Sigmoid colon (tissue), 6 donors: ENCODE measurements at regions not wholly inside any gene's neighbourhood (a gene's known extent, or its start where the extent isn't known, plus 50 kb on each side); places are given as distances from the start of the nearest gene placed in this dataset.
"Not testable (repeated sequence)": the region's sequence is repeated elsewhere in the genome, so short reads cannot be mapped to it uniquely, and the experiment has no call there.

Source experiments
- DNase-seq: peaks from one replicate; pipeline ENCODE4 v3.0.0-alpha.2; 2019
- H3K27ac ChIP-seq, 4 donors: fragments of 200-600 bp; sonication (generic); one replicate each; pipeline ENCODE4 v1.5.1; 2016 to 2019; ENCODE audit warnings: mild to moderate bottlenecking in 1 of 4
- H3K27me3 ChIP-seq, 3 donors: fragments of 200-600 bp; sonication (generic); one replicate each; pipeline ENCODE4 v1.5.1; 2019; ENCODE audit warnings: mild to moderate bottlenecking in 1 of 3
- H3K36me3 ChIP-seq, 4 donors: fragments of 200-600 bp; sonication (generic); one replicate each; pipeline ENCODE4 v1.5.1; 2016 to 2019
- H3K4me1 ChIP-seq, 4 donors: fragments of 200-600 bp; sonication (generic); one replicate each; pipeline ENCODE4 v1.5.1; 2017 to 2019
- H3K4me3 ChIP-seq, 4 donors: fragments of 200-600 bp; sonication (generic); one replicate each; pipeline ENCODE4 v1.5.1; 2017 to 2019; ENCODE audit warnings: mild to moderate bottlenecking in 2 of 4, moderate library complexity in 1 of 4
- H3K9me3 ChIP-seq, 4 donors: fragments of 200-600 bp in 3 of 4; sonication (generic) in 3 of 4; one replicate each; pipeline versions ENCODE4 v1.5.1 to v1.6.1; 2013 to 2019
- CTCF ChIP-seq, 4 experiments: fragments of 450-650 bp in 3 of 4; fragments of 200-600 bp in 1 of 4; IDR thresholded peaks; one replicate each; pipeline ENCODE4 v1.5.1; 2016 to 2019; ENCODE audit warnings: antibody characterized with exemption in 4 of 4, mild to moderate bottlenecking in 3 of 4, moderate library complexity in 2 of 4
- EP300 ChIP-seq, 4 donors: sonication (generic); formaldehyde crosslinking; IDR thresholded peaks; one replicate each; pipeline ENCODE4 v1.6.1; 2017; ENCODE audit warnings: antibody characterized with exemption in 4 of 4
- POLR2A ChIP-seq, 2 donors: fragments of 450-650 bp; IDR thresholded peaks; one replicate each; pipeline ENCODE4 v1.6.1; 2016; ENCODE audit warnings: antibody characterized with exemption in 2 of 2, mild to moderate bottlenecking in 2 of 2, moderate library complexity in 2 of 2
- POLR2AphosphoS5 ChIP-seq, 4 donors: sonication (generic); formaldehyde crosslinking; IDR thresholded peaks; one replicate each; pipeline ENCODE4 v1.6.1; 2017; ENCODE audit warnings: antibody characterized with exemption in 4 of 4
- WGBS, 2 donors: extraction: QIAGEN DNeasy Blood & Tissue Kit; methylation state at CpG; one replicate each; pipeline ENCODE4 v1.1.7; 2013; 5-methylcytosine and 5-hydroxymethylcytosine counted together
- intact Hi-C: fragments of 100-400 bp; cut with DNase I; formaldehyde crosslinking; loops from one replicate; pipeline ENCODE4 v1.15.1; 2023
- donor health status: healthy with polysubstance abuse.
- donor health status: healthy.

GRCh38 chr4:131450572-131451209 lies 1698.4 kb upstream of the PCDH10 start:
- intact Hi-C loops = no loop called here
- H3K9me3 ChIP-seq = peaks cover 0 to 3% (median 0%) of the 10 kb centered on the region in 4 donors
- WGBS, 2 donors = 80 to 89% methylated on average over 1 of the region's 1 CpG
- H3K4me3 ChIP-seq = no peak overlapping the region
- H3K27me3 ChIP-seq = no peaks in the 10 kb centered on the region
- TF ChIP-seq POLR2AphosphoS5 (IDR thresholded peaks at IDR 0.05) (no peak), EP300 (IDR thresholded peaks at IDR 0.05) (no peak), CTCF (IDR thresholded peaks at IDR 0.05) (no peak), POLR2A (IDR thresholded peaks at IDR 0.05) (no peak)
- H3K27ac ChIP-seq = no peak overlapping the region
- H3K4me1 ChIP-seq = no peaks in the 10 kb centered on the region
- no peak for DNase-seq
- H3K36me3 ChIP-seq = no peaks in the 10 kb centered on the region

- no peak for DNase-seq
- H3K9me3 ChIP-seq = peaks cover 0 to 3% (median 0%) of the 10 kb centered on the region in 4 donors
- no peak overlapping the region for H3K4me3 ChIP-seq
- intact Hi-C loops = no loop called here
- WGBS, 2 donors = 56 to 66% methylated on average over 4 of the region's 4 CpGs
- no peaks in the 10 kb centered on the region for H3K36me3 ChIP-seq
- no peaks in the 10 kb centered on the region for H3K27me3 ChIP-seq
- no peak overlapping the region for H3K27ac ChIP-seq
- TF ChIP-seq POLR2A (IDR thresholded peaks at IDR 0.05) = no peak
- no peak for TF ChIP-seq POLR2AphosphoS5 (IDR thresholded peaks at IDR 0.05)
- TF ChIP-seq EP300 (IDR thresholded peaks at IDR 0.05) = no peak
- no peak for TF ChIP-seq CTCF (IDR thresholded peaks at IDR 0.05)
- H3K4me1 ChIP-seq = no peaks in the 10 kb centered on the region
Observed at GRCh38 chr4:131459430-131460101, 1689.5 kb upstream of the PCDH10 start.

DNA sequence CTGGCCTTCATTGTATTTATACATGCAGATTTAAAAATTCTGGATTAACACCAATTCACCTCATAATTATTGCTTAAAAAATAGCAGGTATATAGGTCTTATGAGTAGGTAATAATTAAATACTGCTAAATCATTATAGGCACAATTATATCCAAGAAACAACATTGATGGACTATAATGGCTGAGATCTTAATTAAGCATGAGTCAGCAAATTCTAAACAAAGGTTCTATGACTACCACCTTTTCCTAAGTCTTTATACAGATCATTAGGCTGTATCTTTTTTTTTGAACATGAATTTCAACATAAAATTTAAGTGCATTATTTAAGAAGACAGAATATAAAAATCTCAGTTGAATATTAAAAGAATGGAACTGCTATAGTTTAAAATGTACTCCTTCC lies 1678.7 kb upstream of the PCDH10 start:
- no peak overlapping the region for H3K4me3 ChIP-seq
- TF ChIP-seq POLR2A (IDR thresholded peaks at IDR 0.05) (no peak), CTCF (IDR thresholded peaks at IDR 0.05) (no peak), POLR2AphosphoS5 (IDR thresholded peaks at IDR 0.05) (no peak), EP300 (IDR thresholded peaks at IDR 0.05) (no peak)
- intact Hi-C loops = no loop called here
- DNase-seq = no peak
- no peaks in the 10 kb centered on the region for H3K4me1 ChIP-seq
- no peaks in the 10 kb centered on the region for H3K36me3 ChIP-seq
- H3K9me3 ChIP-seq = no peaks in the 10 kb centered on the region
- no peak overlapping the region for H3K27ac ChIP-seq
- H3K27me3 ChIP-seq = no peaks in the 10 kb centered on the region

DNA sequence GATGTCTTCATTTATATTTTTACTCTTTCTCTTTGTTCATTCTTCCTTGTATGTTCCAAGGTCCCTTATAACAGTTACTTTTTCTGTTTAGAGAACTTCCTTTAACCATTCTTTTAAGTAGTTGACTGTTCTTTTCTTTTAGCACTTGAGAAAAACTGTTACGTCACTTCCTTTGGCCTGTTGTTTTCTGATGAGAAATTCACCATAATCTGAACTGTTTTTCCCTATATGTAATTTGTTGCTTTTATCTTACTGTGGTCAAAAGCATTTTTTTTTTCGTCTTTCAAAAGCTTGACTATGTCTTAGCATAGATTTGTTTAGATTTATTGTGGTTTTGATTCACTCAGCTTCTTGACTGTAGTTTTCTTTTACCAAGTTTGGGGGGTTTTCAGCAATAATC lies 1660.3 kb upstream of the PCDH10 start:
- Histone ChIP-seq H3K27ac (no peak overlapping the region), H3K36me3 (no peaks in the 10 kb centered on the region), H3K4me1 (no peaks in the 10 kb centered on the region), H3K4me3 (no peak overlapping the region), H3K27me3 (no peaks in the 10 kb centered on the region), H3K9me3 (no peaks in the 10 kb centered on the region)
- DNase-seq = no peak
- no peak for TF ChIP-seq EP300 (IDR thresholded peaks at IDR 0.05)
- 57 to 66% methylated on average over 2 of the region's 2 CpGs for WGBS, 2 donors
- intact Hi-C loops = no loop called here

DNA sequence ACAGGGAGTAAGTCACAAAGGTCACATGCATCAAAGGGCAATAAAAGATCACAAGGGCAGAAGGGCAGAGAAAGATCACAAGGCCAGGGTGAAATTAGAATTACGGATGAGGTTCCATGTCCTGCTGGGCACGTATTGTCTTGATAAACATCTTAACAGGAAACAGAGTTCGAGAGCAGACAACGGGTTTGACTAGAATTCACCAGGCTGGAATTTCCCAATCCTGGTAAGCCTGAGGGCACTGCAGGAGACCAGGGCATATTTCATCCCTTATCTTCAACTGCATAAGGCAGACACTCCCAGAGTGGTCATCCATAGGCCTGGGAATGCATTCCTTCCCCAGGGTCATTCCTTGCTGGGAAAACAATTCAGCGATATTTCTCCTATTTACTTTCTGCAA lies 1652.9 kb upstream of the PCDH10 start:
- WGBS, 2 donors = 61 to 64% methylated on average over 5 of the region's 5 CpGs
- H3K27ac ChIP-seq, DNase-seq, intact Hi-C loops, H3K9me3 ChIP-seq, H3K27me3 ChIP-seq, H3K4me1 ChIP-seq, H3K36me3 ChIP-seq, H3K4me3 ChIP-seq: not testable (repeated sequence)
